ENCODE measurements at regions not wholly inside any gene's neighbourhood (a gene's known extent, or its start where the extent isn't known, plus 50 kb on each side); places are given as distances from the start of the nearest gene placed in this dataset.

DNA sequence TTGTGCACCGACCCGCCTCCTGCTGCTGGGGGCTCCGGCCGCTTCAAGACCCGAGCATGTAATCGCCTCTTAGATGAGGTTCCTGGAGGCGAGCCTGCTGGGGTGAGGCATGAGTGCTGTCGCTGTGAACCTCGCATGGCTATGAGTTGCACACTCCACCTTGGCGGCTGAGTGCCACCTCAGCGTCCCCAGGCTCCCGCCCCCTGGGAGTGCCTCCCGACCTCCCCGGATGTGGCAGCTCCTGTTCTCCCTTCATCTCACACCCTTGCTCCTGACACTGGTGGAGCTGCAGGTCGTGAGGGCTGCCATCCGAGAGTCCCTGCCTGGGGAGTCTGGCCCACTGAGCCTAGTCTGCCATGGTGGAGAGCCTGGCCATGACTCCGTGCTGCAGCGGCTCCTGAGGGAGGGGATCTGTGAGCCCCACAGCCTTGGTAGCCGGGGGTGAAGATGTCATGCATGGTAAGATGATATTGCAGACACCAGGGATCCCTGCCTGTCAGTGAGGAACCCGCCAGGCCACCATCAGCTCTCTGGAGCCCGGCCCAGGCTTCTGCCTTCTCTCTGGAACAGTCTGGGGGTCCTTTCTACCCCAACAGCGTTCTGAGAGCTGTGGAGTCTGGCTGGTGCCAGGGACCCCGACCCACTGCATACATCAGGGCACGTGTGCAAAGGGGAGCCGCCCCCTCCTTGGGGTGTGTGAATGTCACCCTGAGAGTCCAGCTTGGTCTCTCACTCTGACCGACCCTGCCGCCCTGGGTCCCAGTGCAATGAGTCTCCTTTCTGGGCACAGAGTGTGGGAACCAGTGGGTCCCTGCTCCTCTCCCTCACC, 61.6 kb upstream of the HS6ST1 start:
- no peak for DNase-seq (ENCODE audit: low read depth)

DNA sequence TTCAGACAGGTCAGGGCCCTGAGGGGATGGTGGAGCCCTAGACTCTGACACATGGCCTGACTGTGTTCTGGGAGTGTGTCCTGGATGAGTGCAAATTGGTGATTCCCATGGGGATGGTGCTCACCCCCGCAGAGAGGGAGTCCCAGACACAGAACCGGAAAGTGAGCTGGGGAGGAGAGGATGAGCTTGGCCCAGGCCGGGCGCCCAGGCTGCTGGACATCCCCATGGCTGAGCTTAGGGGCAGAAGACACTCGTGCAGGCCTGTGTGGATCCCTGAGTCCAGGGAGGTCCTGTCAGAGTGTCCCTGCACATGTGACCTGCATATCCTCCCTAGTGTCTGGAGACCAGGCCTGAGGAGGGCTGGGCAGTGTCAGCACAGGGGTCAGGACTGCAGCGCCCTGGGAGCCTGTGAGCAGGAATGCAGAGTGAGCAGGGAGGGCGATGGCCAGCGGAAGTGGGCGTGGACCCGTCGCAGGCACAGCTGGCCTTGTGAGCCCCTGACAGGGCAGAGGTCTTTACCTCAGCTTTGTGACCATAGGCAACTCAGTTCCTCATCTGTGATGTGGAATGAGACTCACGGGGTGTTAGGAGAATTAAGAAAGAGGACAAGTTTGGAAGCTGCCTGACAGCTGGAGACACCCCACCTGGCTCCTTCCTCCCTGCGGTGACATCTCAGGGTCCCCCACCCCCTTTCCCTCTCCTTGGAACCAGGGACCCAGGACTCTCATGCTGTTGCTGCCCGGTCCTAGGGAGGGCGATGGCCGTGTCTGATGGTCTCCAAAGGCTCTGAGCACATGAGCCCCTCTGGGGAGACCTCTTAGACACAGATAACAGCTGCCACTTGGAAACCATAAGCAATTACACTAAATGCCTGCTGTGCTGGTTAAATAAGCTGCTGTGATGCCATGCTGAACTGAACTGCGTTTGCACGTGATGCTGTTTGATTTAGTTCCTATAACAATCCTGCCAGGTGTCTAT, 62.6 kb upstream of the HS6ST1 start:
- DNase-seq (ENCODE audit: low read depth), result no peak

- DNase-seq (ENCODE audit: low read depth), result no peak
Observed at GRCh38 chr2:128384446-128384845, 65.8 kb upstream of the HS6ST1 start.

DNA sequence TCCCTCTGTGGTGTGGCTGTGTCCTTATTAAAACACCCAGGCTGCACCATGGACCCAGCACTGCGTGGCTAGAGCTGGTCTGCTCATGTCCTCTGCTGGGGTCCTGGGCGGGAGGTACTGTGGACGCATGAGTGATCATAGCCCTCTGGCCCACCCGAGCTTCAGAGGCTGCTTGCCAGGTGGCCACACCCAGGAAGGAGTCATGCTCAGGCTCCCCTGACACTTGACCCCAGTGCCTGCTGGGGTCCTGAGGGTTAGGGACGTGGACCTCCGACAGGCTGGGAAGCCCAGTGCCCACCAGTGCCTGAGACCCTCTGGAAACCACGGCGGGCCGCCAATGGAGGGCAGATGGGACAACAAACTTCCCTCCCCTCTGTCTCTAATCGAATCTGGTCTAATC, 66.3 kb upstream of the HS6ST1 start:
- DNase-seq (ENCODE audit: low read depth), result no peak

DNA sequence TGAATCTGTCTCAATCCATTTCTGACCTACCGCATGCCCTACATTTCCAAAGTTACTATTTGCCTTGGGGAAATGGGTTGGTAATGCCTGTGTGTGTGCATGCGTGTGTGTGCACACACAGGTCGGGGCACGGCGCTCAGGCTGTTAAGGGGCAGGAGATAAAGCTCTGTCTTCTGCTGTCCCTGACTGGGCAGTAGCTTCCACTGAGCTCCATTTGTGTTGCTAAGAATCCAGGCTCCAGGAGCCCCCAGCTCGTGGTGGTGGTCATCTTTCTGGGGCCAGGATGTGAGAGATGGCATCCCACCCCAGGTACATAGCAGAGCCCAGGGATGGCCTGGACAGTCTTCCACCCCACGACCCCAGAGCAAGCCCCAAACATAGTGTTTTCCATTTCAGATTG, 66.7 kb upstream of the HS6ST1 start:
- DNase-seq (ENCODE audit: low read depth), result no peak

- DNase-seq (ENCODE audit: low read depth), result no peak
Observed at GRCh38 chr2:128386066-128386465, 67.4 kb upstream of the HS6ST1 start.

DNA sequence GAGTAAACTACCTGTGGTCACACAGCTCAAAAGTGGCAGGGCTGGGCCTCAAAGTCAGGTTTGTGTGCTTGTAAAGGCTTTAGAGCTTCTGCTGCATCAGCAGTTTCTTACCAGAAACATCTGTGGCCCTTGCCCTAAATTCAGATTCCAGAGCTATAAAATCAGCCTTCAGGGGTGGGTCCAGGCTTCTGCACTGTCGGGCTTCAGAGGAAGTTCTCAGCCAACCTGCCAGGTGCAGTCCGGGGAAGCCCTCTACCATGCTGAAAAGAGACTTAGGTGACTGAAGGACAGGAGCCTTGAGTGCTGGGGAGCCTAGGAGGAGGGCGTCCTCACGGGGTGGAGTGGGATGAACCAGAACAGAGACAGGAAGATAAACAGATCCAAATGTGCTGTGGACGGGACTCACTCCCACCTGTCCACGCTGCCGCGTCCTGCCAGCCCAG, 69.9 kb upstream of the HS6ST1 start:
- no peak for DNase-seq (ENCODE audit: low read depth)

GRCh38 chr2:128389388-128390086, 70.9 kb upstream of the HS6ST1 start:
- no peak for DNase-seq (ENCODE audit: low read depth)

- DNase-seq (ENCODE audit: low read depth), result no peak
Observed at GRCh38 chr2:128390256-128390990, 71.8 kb upstream of the HS6ST1 start.

DNA sequence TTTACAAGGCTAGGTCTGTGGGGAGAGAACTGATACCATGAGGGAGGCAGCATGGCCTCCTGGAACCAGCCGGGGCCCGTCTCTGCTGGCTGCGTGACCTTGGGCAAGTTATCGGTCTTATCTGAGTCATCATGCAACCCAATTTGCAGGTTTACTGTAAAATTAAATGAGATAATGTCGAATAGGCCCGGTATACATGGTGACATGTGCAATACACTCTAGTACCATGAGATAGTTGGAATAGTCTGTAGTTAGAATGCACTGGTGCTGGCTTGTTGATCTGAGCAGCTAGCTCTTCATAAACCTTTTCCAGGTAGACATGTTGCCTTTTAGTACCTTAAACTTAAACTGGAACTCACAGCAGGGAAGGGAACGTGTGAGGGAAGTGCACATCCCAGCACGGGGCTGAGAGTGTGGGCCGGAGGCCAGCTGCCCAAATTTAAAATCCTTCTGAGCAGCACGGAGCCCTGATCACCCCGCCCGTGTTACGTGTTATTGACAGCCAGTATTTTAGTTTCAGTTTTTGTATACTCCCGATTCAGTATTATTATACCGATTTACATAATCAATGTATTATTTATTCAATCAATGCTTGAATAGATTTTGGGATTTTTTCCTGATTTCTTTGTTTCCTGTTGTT, 72.4 kb upstream of the HS6ST1 start:
- DNase-seq (ENCODE audit: low read depth), result no peak

DNA sequence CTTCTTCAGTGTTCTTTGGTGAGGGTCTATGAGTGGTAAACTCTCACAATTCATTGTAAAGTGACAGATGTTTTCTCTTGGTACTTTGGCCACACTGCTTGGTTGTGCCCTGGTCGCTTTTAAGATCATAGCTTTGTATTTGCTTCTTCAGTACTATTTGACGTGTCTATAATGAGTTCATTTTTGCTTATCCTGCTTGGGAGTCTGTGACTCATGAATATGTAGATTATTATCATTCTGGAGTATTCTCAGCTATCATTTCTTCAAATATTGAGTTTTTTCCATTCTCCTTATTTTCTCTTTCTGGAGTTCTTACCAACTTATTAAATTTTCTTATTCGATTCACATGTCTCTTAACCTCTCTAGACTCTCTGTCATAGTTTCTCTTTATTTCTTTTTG, 73.0 kb upstream of the HS6ST1 start:
- DNase-seq (ENCODE audit: low read depth), result no peak

- no peak for DNase-seq (ENCODE audit: low read depth)
Observed at GRCh38 chr2:128392207-128392606, 73.5 kb upstream of the HS6ST1 start.

DNA sequence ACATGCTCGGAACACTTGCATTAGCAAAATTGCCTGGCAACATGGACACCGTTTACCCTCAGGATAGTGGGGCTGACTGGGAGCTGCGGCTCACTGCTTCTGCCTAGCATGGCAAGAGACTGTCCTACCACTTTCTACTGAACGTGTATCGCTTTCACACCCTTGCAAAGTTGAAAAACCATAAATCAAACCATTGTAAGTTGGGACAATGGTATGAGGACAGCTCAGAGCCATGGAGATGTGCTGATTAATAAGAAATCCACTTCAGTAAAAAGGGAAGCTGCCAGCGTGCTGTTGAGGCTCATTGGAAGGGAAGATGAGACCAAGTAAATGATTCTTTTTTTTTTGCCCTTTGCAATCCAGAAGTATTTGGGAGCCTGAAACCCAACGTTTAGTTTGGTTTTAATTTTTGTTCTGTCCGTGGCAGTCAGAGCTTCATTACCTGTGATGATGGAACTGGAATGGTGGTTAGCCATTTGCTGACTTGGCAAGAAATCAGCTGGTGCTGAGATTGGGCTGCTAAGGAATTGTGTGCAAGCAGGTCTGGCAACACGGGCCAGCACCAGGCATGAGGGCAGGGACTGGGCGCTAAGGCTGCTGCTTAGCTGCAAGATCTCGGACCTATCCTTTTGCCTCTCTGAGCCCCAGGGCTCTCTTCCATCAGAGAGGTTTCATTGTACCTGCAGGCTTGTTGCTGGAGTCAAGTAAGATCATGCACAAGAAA, 75.5 kb upstream of the HS6ST1 start:
- DNase-seq (ENCODE audit: low read depth), result no peak

- DNase-seq (ENCODE audit: low read depth), result no peak
Observed at GRCh38 chr2:128395196-128395595, 76.5 kb upstream of the HS6ST1 start.

DNA sequence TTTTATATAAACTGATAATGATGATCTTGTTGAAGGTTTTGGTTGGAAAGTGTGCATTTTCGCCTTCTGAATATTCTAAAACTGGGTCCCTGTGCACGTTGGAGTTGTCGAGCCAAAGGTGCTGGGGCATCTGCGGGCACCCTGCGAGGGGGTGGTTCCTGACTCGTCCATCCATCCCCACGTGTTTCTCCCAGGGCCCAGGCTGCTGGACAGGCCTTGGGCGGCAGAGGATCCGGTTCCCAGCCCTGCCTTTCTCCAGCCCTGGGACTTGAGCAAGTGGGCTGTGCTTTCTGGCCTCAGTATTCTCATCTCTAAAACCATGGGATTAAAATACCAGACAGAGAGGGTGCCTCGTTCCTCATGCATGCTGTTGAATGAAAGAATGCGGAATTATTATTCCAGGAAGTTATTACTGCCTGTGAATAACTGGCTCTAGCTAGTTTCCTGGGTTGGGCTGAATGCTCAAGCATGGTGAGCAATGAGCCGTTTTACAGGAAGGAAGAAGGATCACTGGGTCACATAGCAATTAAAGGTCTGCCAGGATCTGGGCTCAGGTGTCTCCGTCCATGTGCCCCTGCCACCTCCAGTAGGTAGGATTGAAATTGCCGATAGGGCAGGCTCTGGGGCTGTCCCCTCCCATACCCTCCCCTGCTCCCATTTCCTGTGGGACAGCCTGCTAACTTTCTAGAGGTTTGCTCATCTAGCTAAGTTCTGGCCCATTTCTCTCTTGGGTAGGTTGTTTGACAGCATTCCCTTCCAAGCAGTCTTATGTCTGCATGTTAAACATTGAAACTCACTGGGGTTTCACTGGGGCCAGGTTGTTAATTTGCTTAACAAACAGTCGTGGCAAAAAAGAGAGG, 77.2 kb upstream of the HS6ST1 start:
- DNase-seq (ENCODE audit: low read depth), result no peak

GRCh38 chr2:128396500-128396891, 77.8 kb upstream of the HS6ST1 start:
- DNase-seq (ENCODE audit: low read depth), result no peak

GRCh38 chr2:128396946-128397345, 78.3 kb upstream of the HS6ST1 start:
- no peak for DNase-seq (ENCODE audit: low read depth)

- no peak for DNase-seq (ENCODE audit: low read depth)
Observed at GRCh38 chr2:128399256-128399655, 80.6 kb upstream of the HS6ST1 start.

DNA sequence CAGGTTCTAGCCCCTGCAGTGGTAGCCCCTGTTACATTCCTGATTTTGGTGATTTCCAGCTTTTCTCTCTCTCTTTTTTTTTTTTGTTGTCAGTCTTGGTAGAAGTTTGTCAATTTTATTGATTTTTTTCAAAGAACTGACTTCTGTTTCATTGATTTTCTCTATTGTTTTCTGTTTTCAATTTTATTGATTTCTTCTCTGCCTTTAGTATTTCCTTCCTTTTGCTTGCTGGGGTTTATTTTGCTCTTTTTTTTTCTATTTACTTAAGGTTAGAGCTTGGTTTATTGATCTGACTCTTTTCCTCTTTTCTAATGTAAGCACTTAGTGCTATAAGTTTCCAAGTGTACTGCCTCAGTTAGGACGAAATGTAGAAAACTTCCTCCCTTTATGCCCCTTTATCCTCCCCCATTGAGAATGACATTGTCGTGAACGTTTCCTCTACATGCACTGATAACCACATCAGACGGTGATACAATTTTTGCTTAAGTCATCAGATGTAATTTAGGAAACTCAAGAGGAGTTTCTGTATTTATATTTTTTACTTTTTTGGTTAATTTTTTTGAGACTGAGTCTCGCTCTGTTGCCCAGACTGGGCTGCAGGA, 81.1 kb upstream of the HS6ST1 start:
- no peak for DNase-seq (ENCODE audit: low read depth)
